ENCODE measurements at regions not wholly inside any gene's neighbourhood (a gene's known extent, or its start where the extent isn't known, plus 50 kb on each side); places are given as distances from the start of the nearest gene placed in this dataset.

DNA sequence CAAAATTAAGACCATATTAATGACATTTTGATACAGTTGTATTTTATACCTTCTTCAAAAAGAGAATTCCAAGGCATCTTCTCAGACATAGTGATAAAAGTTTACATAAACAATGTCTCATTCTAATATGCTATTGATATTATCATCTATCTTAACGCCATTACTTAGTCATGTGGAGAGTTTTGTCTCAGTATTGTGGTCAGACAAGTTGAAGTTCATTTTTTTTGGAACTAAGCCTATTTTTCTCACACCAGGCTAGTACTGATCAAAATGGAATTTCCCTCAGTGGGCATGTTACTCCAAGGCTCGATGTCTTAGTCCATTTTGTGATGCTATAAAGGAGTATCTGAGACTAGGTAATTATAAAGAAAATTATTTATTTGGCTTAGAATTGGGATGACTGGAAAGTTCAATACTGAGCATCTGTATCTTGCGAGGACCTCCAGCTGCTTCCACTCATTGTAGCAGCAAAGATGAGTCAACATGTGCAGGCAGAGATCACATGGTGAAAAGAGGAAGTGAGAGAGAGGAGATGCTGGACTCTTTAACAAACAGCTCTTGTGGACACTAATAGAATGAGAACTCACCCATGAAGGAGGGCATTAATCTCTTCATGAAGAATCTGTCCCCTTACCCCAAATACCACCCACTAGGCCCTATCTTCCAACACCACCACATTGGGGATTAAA, 825.5 kb upstream of the MANEA start:
- in situ Hi-C loops (cut with HindIII; ENCODE audit: low sequenced_read_pairs): no loop called here
- TF ChIP-seq, protein P1, sequence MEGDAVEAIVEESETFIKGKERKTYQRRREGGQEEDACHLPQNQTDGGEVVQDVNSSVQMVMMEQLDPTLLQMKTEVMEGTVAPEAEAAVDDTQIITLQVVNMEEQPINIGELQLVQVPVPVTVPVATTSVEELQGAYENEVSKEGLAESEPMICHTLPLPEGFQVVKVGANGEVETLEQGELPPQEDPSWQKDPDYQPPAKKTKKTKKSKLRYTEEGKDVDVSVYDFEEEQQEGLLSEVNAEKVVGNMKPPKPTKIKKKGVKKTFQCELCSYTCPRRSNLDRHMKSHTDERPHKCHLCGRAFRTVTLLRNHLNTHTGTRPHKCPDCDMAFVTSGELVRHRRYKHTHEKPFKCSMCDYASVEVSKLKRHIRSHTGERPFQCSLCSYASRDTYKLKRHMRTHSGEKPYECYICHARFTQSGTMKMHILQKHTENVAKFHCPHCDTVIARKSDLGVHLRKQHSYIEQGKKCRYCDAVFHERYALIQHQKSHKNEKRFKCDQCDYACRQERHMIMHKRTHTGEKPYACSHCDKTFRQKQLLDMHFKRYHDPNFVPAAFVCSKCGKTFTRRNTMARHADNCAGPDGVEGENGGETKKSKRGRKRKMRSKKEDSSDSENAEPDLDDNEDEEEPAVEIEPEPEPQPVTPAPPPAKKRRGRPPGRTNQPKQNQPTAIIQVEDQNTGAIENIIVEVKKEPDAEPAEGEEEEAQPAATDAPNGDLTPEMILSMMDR (IDR thresholded peaks at IDR 0.05; ENCODE audit: low read depth, low read length): no peak

DNA sequence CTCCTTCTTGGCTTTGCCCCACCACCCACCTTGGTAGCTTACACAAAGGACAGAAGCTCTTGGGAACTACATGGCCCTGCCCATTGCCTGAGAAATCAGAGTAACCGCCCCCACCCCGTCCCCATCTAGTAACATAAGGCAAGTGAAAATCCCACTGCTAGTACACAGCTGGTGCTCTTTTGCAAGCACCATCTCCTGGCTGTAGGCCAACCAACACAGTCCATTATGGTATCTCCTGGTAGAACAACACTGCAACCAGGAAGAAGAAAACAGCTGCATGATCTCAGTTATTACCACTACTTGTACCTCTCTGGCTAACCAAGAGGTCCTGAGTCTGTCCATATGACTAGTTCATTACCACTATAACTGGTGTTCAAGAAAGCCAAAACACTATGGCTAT, 841.1 kb upstream of the MANEA start:
- DNase-seq (ENCODE audit: low read depth, low spot score): no peak
- in situ Hi-C loops (cut with HindIII; ENCODE audit: low sequenced_read_pairs): no loop called here
- TF ChIP-seq, protein P1 (IDR thresholded peaks at IDR 0.05; ENCODE audit: low read depth, low read length): no peak
- no peak overlapping the region for H3K4me3 ChIP-seq (ENCODE audit: low read depth, low read length)

More for the DNA sequence above, 825.5 kb upstream of the MANEA start:
- peak; percentile 5 for DNase-seq (ENCODE audit: low read depth, low spot score)
- no peak overlapping the region for H3K4me3 ChIP-seq (ENCODE audit: low read depth, low read length)

DNA sequence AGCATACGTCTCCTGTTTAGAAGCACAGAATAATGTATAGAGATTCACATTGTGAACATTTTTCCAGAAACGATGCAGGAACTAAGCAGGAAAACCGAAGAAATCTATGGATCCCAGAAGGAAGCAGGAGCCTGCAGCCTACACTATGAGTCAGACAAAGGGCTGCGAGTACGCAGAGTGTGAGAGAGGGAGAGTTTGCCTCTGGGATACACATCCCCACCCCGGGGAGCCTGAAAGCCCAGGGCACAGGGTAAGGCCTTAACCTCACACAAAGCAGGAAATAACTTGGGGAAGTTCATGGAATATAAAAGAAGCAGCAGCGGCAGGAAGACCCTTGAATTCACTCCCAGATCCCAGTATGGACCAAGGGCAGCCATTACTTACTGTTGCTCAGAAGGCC, 842.1 kb upstream of the MANEA start:
- no peak overlapping the region for H3K4me3 ChIP-seq (ENCODE audit: low read depth, low read length)
- in situ Hi-C loops (cut with HindIII; ENCODE audit: low sequenced_read_pairs): no loop called here
- DNase-seq (ENCODE audit: low read depth, low spot score): no peak
- TF ChIP-seq, protein P1 (IDR thresholded peaks at IDR 0.05; ENCODE audit: low read depth, low read length): no peak

DNA sequence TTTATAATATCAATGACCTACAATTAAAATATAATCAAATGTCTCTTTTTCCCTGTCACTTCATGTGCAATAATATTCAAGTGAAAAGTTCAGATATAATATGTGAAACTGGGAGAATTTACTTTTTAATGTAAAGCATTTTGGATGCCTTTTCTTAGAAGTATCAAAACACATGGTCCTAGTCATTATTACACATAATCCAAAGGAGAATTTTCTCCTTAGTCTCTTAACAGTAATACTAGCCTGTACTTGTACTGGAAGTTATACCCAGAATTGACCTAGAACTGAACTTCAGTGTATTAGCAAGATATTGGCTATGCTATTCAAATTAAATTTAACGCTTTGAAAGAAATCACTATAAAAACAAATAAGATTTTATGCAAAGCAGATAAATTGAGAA, 842.6 kb upstream of the MANEA start:
- H3K4me3 ChIP-seq (ENCODE audit: low read depth, low read length): no peak overlapping the region
- TF ChIP-seq, protein P1 (IDR thresholded peaks at IDR 0.05; ENCODE audit: low read depth, low read length): no peak
- in situ Hi-C loops (cut with HindIII; ENCODE audit: low sequenced_read_pairs): no loop called here
- DNase-seq (ENCODE audit: low read depth, low spot score): no peak

DNA sequence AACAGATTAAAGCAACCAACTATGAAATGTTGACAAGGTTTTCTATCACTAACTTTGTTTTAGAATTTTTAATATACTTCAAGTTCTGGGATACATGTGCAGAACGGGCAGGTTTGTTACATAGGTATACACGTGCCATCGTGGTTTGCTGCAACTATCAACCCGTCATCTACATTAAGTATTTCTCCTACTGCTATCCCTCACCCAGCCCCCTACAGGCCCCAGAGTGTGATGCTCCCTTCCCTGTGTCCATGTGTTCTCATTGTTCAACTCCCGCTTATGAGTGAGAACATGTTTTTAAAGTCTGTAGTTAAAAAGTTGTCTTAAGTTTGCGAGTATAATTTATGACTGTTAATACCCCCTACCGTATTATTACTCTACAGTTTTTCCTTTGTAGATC, 844.3 kb upstream of the MANEA start:
- DNase-seq (ENCODE audit: low read depth, low spot score): no peak
- in situ Hi-C loops (cut with HindIII; ENCODE audit: low sequenced_read_pairs): no loop called here
- TF ChIP-seq, protein P1 (IDR thresholded peaks at IDR 0.05; ENCODE audit: low read depth, low read length): no peak
- no peak overlapping the region for H3K4me3 ChIP-seq (ENCODE audit: low read depth, low read length)

DNA sequence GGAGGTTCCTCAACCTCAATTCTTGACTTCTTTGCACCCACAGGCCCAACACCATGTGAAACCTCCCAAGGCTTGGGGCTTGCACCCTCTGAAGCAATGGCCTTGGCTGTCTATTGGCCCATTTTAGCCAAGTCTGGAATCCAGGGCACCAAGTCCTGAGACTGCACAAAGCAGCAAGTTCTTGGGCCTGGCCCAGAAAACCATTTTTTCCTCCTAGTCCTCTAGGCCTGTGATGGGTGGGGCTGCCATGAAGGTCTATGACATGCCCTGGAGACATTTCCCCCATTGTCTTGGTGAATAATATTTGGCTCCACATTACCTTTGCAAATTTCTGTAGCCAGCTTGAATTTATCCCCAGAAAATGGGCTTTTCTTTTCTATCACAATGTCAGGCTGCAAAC, 849.6 kb upstream of the MANEA start:
- no peak for DNase-seq (ENCODE audit: low read depth, low spot score)
- H3K4me3 ChIP-seq (ENCODE audit: low read depth, low read length): no peak overlapping the region
- in situ Hi-C loops (cut with HindIII; ENCODE audit: low sequenced_read_pairs): no loop called here
- TF ChIP-seq, protein P1 (IDR thresholded peaks at IDR 0.05; ENCODE audit: low read depth, low read length): no peak

All from astrocyte of the spinal cord (primary cell).